Esophagus squamous epithelium (tissue), 5 donors: ENCODE measurements at regions not wholly inside any gene's neighbourhood (a gene's known extent, or its start where the extent isn't known, plus 50 kb on each side); places are given as distances from the start of the nearest gene placed in this dataset.

Source experiments
- DNase-seq: peaks from one replicate; lab custom pipeline; 2025; lab: John Stamatoyannopoulos, UW
- H3K27ac ChIP-seq, 4 donors: fragments of 200-600 bp; sonication (generic); one replicate each; pipeline ENCODE4 v1.5.1; 2016 to 2019; ENCODE audit warnings: mild to moderate bottlenecking in 1 of 4
- H3K27me3 ChIP-seq, 4 donors: fragments of 200-600 bp; sonication (generic); 1 replicate in 3 of 4; 2 replicates in 1 of 4; pipeline versions ENCODE4 v1.5.1 to v1.6.0; 2017 to 2021; ENCODE audit warnings: antibody characterized with exemption in 1 of 4
- H3K36me3 ChIP-seq, 3 donors: fragments of 200-600 bp; sonication (generic); one replicate each; pipeline ENCODE4 v1.5.1; 2016 to 2019
- H3K4me1 ChIP-seq, 3 donors: fragments of 200-600 bp; sonication (generic); one replicate each; pipeline ENCODE4 v1.5.1; 2017 to 2019
- H3K4me3 ChIP-seq, 4 donors: fragments of 200-600 bp; sonication (generic); 1 replicate in 3 of 4; 2 replicates in 1 of 4; pipeline ENCODE4 v1.5.1; 2016 to 2019; ENCODE audit warnings: mild to moderate bottlenecking in 2 of 4, moderate library complexity in 1 of 4
- H3K9me3 ChIP-seq, 3 donors: fragments of 200-600 bp; sonication (generic); one replicate each; pipeline ENCODE4 v1.5.1; 2016 to 2019
- POLR2A ChIP-seq, 4 donors: fragments of 450-650 bp; IDR thresholded peaks; one replicate each; pipeline ENCODE4 v1.6.1; 2017; ENCODE audit warnings: antibody characterized with exemption in 4 of 4, mild to moderate bottlenecking in 4 of 4, moderate library complexity in 3 of 4
- WGBS, 2 donors: methylation state at CpG; one replicate each; pipeline ENCODE4 v1.1.5; 2018; 5-methylcytosine and 5-hydroxymethylcytosine counted together
- intact Hi-C: fragments of 100-400 bp; cut with DNase I; formaldehyde crosslinking; loops from one replicate; pipeline ENCODE4 v1.15.0; 2022
- TF ChIP-seq, protein P1 (sequence below), 6 experiments: fragments of 450-650 bp in 4 of 6; fragments of 200-600 bp in 2 of 6; sonication (generic) in 2 of 6; IDR thresholded peaks; one replicate each; pipeline ENCODE4 v1.5.1; 2016 to 2019; ENCODE audit warnings: antibody characterized with exemption in 6 of 6, mild to moderate bottlenecking in 4 of 6, moderate library complexity in 4 of 6
- donor health status: DM: yes; HTN: yes; CAD: no.

DNA sequence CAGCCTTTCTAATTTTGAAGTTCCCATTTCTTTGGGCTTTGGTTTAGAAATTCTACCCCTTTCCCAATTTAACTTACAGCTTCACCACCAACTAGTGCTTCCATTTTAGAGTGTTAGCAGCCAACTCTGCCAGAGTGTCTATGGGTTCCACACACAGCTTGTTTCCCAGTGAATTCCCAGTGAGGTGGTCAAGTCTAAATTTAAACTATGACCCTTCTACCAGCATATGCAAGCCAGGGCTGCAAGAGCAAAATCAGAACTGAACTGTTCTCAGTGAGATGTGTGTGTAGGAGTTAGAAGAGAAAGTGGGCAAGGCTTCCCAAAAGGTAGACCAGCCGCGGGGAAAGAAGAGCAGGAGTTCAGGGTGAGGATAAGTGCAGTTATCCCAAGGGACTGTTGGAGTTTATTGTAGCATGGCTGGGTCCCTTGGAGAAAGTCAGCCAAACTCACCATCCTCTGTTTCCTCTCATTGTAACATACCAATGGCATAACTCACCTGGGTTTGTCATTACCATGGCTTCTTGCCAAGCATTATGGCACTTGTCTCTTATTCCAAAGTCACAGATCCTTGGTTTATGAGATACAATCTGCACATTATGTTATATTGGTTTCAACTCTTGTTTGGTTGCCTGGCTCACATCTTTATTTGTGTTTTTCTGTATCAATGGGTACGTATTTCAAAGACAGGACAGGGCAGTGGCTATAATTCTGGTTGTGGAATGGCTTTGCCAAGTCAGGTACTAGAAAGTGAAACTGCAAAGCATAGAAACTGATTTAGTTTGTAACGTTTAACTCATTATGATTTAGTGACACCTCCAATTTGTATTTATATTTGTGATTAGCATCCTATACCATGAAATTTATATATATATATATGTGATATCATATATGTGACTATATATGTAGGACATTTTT lies 130.2 kb upstream of the UMPS start:
- TF ChIP-seq POLR2A (IDR thresholded peaks at IDR 0.05) = no peak
- DNase-seq = no peak
- Histone ChIP-seq H3K27ac (peak overlapping the region; percentile 59 to 85 (median 78)), H3K36me3 (no peaks in the 10 kb centered on the region), H3K27me3 (no peaks in the 10 kb centered on the region), H3K9me3 (no peaks in the 10 kb centered on the region), H3K4me3 (no peak overlapping the region), H3K4me1 (peaks cover 0 to 37% (median 3%) of the 10 kb centered on the region in 3 donors)
- WGBS, 2 donors = 61 to 73% methylated on average over 4 of the region's 4 CpGs
- intact Hi-C loops = no loop called here

DNA sequence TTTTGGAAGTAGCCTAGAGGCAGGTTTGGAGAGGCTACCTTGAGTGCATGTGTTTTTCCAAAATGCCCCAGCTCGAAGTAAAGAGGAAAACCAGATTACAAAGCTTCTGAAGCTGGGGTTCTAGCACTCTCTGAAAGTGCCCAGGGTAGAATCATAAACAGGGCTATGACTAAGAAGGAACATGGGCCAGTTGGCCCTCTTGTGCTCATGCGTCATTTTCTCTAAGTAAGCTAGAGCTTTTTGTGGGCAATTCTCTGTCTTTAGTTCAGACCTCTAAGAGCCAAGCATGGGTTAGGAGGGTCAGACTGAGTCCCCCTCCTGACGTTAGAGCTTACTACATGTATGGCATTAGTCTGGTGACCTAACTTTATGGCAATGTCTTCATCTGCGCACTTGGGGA lies 129.5 kb upstream of the UMPS start:
- DNase-seq = no peak
- Histone ChIP-seq H3K27me3 (no peaks in the 10 kb centered on the region), H3K36me3 (no peaks in the 10 kb centered on the region), H3K4me1 (peaks cover 3 to 40% (median 3%) of the 10 kb centered on the region in 3 donors), H3K4me3 (no peak overlapping the region), H3K9me3 (no peaks in the 10 kb centered on the region), H3K27ac (peak overlapping the region; percentile 59 to 85 (median 78))
- WGBS, 2 donors = 59 to 78% methylated on average over 4 of the region's 4 CpGs
- intact Hi-C loops = no loop called here
- TF ChIP-seq POLR2A (IDR thresholded peaks at IDR 0.05) = no peak
- TF ChIP-seq, protein P1, sequence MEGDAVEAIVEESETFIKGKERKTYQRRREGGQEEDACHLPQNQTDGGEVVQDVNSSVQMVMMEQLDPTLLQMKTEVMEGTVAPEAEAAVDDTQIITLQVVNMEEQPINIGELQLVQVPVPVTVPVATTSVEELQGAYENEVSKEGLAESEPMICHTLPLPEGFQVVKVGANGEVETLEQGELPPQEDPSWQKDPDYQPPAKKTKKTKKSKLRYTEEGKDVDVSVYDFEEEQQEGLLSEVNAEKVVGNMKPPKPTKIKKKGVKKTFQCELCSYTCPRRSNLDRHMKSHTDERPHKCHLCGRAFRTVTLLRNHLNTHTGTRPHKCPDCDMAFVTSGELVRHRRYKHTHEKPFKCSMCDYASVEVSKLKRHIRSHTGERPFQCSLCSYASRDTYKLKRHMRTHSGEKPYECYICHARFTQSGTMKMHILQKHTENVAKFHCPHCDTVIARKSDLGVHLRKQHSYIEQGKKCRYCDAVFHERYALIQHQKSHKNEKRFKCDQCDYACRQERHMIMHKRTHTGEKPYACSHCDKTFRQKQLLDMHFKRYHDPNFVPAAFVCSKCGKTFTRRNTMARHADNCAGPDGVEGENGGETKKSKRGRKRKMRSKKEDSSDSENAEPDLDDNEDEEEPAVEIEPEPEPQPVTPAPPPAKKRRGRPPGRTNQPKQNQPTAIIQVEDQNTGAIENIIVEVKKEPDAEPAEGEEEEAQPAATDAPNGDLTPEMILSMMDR (IDR thresholded peaks at IDR 0.05) = no peak

DNA sequence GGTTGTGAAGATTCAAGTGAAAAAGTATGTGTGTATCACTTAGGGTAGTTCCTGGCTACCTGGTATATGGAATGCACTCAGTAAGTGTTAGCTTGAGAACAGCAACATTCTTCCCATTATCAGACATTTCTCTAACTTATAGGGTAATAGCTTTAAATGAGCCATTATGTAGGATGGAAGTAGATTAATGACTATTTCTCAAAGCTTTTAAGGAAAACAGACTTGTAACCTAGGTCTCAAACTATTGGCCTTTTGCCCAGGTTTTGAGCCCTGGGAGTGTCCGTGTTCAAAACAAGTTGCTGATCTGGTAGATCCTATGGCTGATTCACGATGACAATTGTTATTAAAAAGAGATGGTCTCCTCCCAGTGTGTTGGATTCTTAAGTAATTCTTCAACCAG lies 129.1 kb upstream of the UMPS start:
- no peak for TF ChIP-seq POLR2A (IDR thresholded peaks at IDR 0.05)
- TF ChIP-seq, protein P1 (IDR thresholded peaks at IDR 0.05) = no peak
- intact Hi-C loops = no loop called here
- DNase-seq = no peak

DNA sequence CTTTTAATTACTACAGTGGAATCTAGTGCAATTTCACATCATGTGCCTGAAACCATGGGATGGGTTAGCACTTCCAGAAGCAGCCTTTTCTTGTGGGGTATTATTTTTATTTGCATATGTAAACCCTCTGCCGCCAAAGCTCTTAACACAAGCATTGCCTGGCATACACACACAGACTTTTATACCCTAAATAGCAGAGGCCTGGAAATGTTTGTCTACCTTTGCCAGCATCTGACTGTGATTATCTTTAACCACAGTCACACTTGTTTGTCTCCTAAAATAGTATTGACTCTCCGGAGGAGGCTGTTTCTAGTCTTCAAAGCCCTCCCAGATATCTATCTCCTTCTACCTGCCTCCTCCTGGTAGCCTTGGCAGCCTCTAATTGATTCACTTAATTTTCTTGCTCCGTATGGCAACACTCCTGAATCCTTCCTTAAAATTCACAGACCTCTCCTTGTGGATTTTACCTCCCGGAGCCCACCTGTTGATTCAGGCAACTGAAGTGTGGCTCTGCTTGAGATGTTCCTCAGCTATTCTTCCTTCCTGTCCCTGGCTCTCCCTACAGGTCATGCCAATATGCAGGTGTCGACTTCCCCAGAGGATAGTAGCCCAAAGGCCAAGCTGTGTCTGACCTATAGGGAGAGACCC lies 127.1 kb upstream of the UMPS start:
- TF ChIP-seq POLR2A (IDR thresholded peaks at IDR 0.05) = no peak
- Histone ChIP-seq H3K27me3 (no peaks in the 10 kb centered on the region), H3K9me3 (no peaks in the 10 kb centered on the region), H3K27ac (no peak overlapping the region), H3K4me1 (peaks cover 3 to 61% (median 3%) of the 10 kb centered on the region in 3 donors), H3K4me3 (no peak overlapping the region), H3K36me3 (no peaks in the 10 kb centered on the region)
- 74 to 82% methylated on average over 5 of the region's 5 CpGs for WGBS, 2 donors
- intact Hi-C loops = no loop called here
- DNase-seq = no peak

More for the DNA sequence above, 129.1 kb upstream of the UMPS start:
- Histone ChIP-seq H3K4me1 (peaks cover 3 to 44% (median 3%) of the 10 kb centered on the region in 3 donors), H3K4me3 (no peak overlapping the region), H3K27ac (peak overlapping the region; percentile 59 to 85 (median 78)), H3K9me3 (no peaks in the 10 kb centered on the region), H3K27me3 (no peaks in the 10 kb centered on the region), H3K36me3 (no peaks in the 10 kb centered on the region)
- WGBS, 2 donors = 27 to 31% methylated on average over 2 of the region's 2 CpGs

DNA sequence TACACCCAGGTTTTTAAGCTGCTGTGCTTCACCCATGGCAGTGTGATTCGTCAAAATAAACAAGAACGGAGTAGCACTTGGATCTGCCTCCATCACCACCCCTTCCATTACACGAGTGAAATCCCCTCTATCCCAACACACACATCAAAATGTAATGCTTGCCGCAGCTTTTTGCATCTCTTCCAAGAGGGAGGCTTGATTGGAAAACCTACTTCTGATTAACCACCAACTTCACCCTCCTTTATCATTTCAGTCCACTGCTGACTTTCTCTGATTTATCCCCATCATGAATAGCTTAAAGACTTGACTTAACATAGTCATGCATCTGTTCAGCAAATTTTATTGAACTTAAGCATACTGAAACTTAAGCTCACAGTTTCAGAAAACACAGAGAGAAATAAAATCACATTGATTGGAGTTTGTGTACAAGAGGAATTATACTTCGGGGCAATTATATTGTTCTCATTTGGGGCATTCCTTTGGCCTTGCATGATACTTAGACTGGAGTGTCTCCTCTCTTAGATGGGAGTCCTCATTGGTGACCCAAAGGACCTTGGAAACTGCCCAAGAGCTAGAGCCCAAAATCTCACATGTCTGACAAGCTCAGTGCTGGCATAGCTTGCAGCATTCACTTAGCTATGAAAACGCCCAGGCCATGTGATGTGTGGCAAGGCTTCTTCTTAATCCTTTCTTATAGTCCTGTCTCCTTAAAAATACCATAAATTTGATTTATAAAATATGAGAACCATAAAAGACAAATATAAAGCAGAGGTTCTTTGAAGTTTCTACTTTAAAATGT lies 124.3 kb upstream of the UMPS start:
- intact Hi-C loops = no loop called here
- Histone ChIP-seq H3K27ac (peak overlapping the region in 2 of 4 donors; percentile 10 to 15), H3K4me3 (no peak overlapping the region), H3K4me1 (peaks cover 2 to 38% (median 3%) of the 10 kb centered on the region in 3 donors), H3K27me3 (no peaks in the 10 kb centered on the region), H3K36me3 (no peaks in the 10 kb centered on the region), H3K9me3 (no peaks in the 10 kb centered on the region)
- no peak for DNase-seq
- TF ChIP-seq POLR2A (IDR thresholded peaks at IDR 0.05) = no peak
- TF ChIP-seq, protein P1 (IDR thresholded peaks at IDR 0.05) = no peak
- WGBS, 2 donors = 50 to 85% methylated on average over 6 of the region's 6 CpGs
